HG02973 (cell line): ENCODE measurements at regions not wholly inside any gene's neighbourhood (a gene's known extent, or its start where the extent isn't known, plus 50 kb on each side); places are given as distances from the start of the nearest gene placed in this dataset.
"Not testable (repeated sequence)": the region's sequence is repeated elsewhere in the genome, so short reads cannot be mapped to it uniquely, and the experiment has no call there.

ENCODE experiments used
- ATAC-seq: cut with Tn5 transposase; IDR thresholded peaks from one replicate; pipeline ENCODE4 v1.9.1; 2021; ENCODE audit warnings: moderate library complexity; ENCODE audit not compliant: unreplicated experiment

- no peak for ATAC-seq
Measured at GRCh38 chr6:34646714-34647113, 49.9 kb downstream of the ILRUN start.

GRCh38 chr6:34645627-34646026, 50.9 kb downstream of the ILRUN start:
- no peak for ATAC-seq

- no peak for ATAC-seq
Measured at GRCh38 chr6:34644716-34645115, 51.9 kb downstream of the ILRUN start.

GRCh38 chr6:34642427-34642826, 54.1 kb downstream of the ILRUN start:
- no peak for ATAC-seq

- ATAC-seq = not testable (repeated sequence)
Measured at GRCh38 chr6:34640074-34640849, 56.3 kb downstream of the ILRUN start.

GRCh38 chr6:34638834-34639736, 57.5 kb downstream of the ILRUN start:
- peak; percentile 55 for ATAC-seq

- ATAC-seq = no peak
Measured at GRCh38 chr6:34633785-34634184, 62.8 kb downstream of the ILRUN start.

- ATAC-seq = no peak
Measured at GRCh38 chr6:34633256-34633655, 63.3 kb downstream of the ILRUN start.

- ATAC-seq = no peak
Measured at GRCh38 chr6:34630040-34630439, 66.5 kb downstream of the ILRUN start.

GRCh38 chr6:34627296-34627695, 69.3 kb downstream of the ILRUN start:
- no peak for ATAC-seq

GRCh38 chr6:34618430-34619182, 62.5 kb upstream of the SPDEF start:
- no peak for ATAC-seq

GRCh38 chr6:34617231-34617630, 61.1 kb upstream of the SPDEF start:
- no peak for ATAC-seq

- ATAC-seq = no peak
Measured at GRCh38 chr6:34616227-34616585, 60.1 kb upstream of the SPDEF start.

GRCh38 chr6:34615574-34616226, 59.6 kb upstream of the SPDEF start:
- ATAC-seq = no peak

GRCh38 chr6:34610819-34611477, 54.8 kb upstream of the SPDEF start:
- ATAC-seq = no peak

- ATAC-seq = no peak
Measured at GRCh38 chr6:34608321-34609091, 52.4 kb upstream of the SPDEF start.

GRCh38 chr6:34606477-34607265, 50.5 kb upstream of the SPDEF start:
- no peak for ATAC-seq
